GM18909 (cell line): ENCODE measurements at regions not wholly inside any gene's neighbourhood (a gene's known extent, or its start where the extent isn't known, plus 50 kb on each side); places are given as distances from the start of the nearest gene placed in this dataset.

ENCODE experiments used
- ATAC-seq: cut with Tn5 transposase; IDR thresholded peaks from one replicate; pipeline ENCODE4 v1.9.1; 2021; ENCODE audit warnings: mild to moderate bottlenecking; ENCODE audit not compliant: unreplicated experiment, poor library complexity

DNA sequence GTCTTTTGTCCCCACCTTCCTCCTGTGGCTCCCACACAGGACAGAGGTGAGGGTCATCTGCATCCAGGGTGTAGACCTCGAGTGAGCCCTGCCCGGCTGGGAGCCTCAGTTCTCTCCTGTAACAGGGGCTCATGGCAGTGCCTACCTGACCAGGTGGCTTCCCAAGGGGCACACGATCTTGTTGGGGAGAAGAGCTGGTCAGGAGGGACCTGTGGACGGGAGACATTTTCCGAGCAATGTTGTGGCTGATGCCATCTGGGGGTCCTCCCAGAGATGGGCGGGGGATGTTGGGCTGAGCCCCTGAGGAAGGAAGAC, 51.9 kb downstream of the CEBPB start:
- ATAC-seq, result no peak

DNA sequence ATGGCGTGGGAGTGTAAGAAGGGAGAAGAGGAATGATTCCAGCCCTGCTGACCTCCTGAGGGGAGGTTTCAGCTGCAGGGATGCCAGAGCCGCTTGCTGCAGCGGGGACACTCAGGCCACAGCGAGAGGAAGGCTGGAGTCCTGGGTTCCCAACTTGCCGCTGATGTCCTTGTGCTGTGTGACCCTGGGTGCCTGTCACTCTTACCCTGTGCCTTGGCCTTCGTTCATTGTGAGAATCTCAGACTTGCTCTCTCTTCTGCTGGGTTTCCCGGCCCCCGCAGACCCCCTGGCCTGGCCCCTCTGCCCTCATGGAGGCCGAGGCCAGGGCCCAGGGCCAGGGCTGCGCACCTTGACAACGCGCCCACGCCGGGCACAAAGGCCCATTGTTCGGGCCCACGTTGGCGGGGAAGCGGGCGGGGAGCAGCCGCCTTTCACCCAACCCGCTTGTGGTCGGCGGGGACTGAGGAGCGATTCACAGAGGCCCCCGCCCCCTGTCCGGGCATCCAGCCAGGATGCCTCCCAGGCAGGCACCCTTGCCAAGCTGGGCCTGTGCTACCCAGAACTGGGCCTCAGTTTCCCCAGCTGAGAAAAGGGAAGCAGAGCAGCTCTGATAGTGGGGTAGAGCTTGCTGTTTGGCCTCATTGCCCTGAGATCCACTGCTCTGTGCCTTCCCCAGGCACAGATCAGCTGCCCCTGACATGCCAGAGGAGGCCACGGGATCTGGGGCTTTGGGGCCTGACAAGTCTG, 52.4 kb downstream of the CEBPB start:
- no peak for ATAC-seq

DNA sequence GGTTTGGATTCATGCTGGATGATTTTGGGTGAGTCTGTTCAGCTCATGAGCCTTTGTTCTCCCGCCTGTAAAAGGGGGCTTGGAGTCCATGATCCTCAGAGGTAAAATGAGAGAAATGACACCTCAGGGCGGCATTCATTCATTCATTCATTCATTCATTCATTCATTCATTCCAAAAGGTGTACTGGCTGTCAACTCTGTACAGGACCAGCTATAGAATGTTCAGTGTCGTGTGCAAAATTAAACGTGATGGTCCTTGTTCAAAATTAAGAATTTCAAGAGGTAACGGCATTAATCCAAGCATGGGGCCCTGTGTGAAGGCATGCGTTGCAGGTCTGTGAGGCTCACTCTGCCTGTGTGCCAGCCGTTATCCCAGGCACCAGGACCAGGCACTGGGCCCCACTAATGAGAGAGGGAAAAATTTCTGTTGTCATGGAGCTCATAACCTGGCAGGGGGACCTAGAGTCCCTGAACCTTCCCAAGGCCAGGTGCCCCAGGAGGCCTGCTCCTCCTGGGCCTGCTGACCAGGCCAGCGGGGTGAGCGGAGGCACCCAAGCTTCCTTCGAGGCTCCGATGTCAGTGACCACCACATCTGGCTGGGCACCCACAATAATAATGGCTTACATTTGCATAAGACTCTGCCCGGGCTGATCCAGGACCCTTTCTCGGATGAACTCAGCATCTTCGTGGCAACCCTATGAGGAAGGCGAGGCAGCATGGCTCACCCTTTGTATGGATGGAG, 53.2 kb downstream of the CEBPB start:
- ATAC-seq, result no peak

DNA sequence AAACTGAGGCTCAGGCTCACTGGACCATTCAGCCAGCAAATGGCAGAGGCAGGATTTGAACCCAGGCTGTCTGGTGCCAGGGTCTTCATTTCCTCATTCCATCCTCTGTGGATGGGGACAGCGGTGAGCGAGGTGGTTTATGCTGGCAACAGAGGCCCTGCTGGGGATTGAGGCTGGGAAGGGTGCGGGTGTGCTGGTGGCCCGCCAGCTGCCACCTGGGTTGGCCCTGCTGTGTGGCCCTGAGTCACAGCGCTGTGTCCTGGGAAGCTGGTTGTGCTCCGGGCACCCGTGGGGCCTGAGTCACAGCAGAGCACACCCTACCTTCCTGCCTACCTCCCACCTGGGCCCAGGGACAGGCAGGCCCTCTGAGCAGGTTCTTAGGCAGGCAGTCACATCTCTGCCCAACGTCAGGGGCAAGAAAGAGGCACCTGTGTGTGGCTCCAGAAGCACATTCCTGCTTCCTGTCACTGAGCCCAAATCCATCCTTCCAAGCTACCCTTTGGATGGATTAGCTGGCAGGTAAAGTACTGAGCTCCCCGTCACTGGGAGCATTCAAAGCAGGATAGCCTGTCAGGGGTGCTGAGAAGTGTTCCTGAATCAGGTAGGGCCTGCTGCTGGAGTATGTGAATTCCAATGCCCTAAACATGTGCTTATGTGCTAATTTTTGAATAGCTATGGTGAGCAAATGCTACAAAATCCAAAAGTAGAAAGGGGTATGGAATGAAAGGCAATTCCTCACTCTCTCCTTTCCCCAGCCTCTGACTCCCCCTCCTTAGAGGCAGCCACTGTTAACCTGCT, 53.9 kb downstream of the CEBPB start:
- ATAC-seq, result no peak

DNA sequence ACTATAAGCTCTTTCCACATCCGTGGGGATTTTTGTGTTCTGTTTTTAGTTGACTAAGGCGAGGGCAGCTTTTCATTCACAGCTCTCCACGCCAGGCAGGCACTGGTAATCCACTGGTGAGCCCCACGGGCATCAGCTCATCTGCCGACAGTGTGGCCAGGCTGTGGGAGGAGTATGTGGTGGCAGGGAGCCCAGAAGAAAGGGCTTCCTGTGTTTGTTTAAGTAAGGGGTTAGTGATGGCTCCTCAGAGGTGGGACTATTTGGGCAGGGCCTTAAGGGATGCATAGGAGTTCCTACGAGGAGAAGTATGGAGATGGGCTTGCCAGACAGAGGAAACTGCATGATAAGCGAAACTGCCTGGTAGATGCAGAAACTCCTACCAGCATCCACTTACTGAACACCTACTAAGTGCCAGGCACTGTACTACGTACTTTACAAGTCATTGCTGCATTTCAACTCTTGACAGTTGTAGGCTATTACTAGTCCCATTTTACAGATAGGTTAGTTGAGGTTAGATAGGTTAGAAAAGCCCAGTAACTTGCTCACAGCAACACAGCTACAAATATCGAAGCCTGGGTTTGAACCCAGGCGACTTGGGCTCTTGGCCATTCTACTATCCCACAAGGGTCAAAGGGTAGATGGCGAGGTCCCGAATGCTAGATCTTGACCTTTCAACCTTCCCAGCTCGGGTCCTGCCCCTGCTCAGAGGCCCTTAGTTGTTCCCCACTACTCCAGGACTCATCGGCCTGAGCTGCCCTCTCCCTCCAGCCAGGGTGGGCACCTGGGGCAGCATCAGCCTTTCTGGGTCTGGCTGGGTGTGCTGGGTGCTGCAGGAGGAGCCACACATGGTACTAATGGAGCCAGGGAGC, 55.1 kb downstream of the CEBPB start:
- ATAC-seq, result no peak

DNA sequence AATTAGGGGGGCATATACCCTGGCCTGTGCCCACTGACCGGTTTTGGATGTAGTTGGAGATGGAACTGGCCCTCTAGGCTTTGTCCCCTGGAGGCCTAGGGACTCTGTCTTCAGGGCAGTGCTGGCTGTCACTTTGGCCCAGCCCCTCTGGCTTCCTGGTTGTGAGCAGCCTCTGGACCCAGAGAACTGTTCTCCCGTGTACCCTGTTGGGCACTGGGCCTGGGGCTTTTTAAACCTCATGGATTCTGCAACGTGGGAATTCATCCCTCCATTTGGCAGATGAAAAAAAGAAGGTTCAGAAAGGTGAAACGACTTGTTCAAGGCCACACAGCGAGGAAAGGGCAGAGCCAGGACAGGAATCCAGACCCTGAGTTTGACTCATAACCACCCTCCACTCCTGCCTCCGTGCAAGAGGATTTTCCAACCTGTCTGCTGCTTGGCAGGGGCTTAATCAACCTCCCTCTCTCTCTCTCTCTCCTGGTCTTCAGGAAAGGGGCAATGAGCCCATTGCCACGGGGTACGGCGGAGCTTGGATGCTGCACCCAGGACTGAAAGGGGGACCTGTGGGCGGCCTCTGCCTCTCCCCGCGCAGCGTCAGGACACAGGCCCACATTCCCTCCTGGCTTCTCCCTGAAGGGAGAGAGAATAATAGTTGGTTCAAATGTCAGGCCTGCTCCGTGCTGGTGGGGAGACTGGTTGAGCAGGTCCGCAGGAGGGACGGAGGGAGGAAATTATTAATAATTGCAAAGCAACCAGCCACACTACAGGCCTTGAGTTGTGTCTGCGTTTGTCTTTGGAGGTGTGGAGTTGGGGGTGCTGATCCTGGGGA, 56.0 kb downstream of the CEBPB start:
- ATAC-seq, result no peak

DNA sequence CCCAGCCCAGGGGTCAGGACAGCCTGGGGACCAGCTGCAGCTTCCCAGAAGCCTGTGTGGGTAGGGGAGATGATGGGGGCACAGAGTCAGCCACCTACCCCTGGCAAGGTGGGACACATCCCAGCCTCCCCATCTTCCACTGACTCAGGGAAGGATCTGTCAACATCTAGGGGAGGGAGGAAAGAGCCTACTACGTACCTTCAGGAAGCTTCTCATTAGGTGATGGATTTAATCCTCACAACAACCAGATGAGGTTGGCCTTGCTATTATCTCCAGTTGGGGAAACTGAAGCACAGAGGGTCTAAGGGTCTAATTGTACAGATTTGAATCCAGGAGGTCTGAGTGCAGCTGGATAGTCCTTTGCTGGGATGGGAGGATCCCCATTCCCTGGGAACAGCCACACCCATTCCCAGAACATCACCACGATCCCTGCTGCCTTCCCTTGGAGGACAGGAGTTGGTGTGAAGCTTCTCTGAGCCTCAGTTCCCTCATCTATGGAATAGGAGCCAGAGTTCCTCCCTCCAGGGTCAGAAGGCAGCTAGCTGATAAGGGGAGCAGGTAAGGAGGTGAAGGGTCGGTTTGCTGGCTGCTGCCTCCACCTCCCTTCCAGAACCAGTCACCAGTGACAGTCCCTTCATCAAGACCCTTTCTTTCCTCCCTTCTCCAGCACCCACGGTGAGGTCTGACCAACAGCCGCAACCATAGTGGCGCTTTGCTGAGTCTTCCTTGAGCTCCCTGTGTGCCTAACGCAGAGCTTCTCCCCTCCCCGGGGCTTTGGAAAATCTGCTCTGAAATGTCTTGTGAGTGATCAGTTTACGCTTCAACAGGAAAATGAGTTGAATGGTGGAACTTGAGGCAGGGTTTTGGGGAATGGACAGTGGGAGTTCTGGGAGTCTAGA, 56.8 kb downstream of the CEBPB start:
- no peak for ATAC-seq

DNA sequence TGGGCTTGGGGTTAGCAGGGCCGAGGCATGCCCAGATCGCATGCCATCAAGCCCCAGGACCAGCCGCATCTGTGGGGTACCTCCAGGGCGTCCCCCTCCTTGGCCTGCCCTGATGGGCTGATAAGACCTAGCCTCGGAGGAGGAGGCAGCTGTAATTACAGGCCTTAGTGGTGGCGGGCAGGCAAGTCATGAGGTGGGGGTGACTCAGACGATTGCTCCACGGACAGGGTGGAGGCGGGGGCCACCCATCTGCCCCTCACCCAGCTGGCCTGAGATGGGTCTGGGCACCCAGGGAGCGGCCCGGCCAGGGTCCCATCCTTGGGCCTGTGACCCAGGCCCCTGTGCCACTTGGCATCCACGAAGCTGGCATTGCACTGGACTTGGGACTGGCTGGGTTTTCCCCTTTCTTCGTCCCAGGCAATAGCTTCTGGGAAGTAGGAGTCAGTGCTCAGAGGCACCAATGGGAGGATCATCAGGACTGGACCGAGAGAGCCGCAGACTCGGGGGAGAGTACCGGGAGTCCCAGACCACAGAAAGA, 57.5 kb downstream of the CEBPB start:
- ATAC-seq, result no peak

DNA sequence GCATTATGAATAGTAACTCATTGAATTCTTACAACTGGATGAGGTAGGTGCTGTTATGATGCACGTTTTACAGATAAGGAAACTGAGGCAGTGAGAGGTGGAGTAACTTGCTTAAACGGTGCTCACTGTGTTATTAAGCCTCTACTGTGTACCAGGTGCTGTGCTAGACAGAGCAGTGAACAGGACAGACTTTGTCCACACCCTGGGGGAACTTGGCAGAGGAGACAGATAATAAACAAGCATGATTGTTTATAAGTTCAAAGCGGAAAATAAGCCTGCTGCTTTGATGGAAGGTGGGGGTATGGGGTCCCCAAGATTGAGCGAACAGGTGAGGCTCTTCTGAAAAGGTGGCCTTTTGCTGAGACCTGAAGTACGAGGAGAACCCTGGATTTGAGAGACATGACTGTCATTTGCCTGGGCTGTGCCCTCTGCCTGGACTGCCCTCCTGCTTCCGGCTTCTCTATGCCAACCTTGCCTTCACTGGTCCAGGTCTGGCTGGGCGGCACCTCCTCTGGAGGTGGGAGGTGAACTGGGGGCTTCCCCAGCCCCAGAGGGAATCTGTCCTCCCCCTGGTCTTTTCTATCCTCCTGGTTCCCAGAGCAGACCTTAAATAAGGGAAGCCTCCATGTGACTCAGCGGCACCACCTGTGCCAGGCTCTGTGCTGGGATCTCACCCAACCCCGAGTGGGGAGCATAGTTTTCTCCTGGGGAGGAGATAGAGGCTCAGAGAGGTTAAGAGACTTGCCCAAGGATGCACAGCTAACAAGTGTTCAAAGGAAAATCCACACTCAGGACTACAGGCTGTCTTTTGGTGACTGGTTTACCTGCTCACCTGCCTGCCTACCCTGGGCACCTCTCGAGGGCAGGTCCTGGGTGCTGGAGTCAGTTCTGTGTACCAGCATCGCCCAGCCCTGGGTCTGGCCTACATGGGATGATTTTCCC, 59.1 kb downstream of the CEBPB start:
- ATAC-seq, result no peak

DNA sequence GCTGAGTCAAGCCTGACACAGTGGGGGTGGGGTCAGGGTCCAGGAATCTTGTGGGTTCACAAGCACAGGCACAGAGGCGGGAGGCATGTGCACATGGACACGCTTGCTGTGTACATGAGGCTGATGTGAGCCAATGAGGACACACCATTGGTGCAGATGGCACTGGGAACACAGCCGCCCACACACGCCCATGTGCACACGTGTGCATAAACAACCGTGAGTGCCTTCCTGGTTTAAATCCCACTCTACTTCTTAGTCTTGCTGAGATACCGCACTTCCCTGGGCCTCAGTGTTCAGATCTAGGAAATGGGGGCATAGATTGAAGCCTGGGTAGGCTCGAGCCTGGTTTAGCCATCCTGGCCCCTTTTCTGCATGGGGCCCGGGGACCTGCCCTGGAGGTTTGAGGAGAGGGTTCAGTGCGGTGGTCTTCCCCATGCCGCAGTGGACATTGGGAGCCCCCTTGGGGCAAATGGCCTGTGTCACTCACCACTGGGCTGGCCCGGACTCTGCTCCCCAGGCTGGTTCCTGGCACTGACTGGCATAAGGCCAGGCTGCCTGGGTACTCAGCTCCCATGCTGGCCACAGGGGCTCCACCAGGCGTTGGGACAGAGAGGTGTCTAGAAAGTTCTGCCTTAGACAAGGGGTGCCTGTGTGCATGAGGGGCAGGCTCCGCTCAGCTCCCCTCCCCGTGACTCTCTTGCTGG, 60.2 kb downstream of the CEBPB start:
- no peak for ATAC-seq

DNA sequence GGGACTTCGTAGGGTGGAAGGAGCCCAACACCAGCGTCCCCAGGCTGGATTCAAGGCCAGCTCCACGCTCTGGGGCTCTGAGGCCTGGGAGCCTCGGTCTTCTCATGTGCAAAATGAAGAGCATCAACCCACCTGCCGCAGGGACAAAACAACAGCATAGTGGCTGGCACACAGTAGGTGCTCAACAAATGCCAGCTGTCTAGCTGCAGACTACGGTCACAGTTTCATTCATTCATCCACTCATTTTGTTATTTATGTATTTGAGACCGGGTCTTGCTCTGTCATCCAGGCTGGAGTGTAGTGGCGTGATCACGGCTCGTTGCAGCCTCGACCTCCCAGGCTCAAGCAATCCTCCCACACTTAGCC, 60.7 kb downstream of the CEBPB start:
- ATAC-seq, result no peak

DNA sequence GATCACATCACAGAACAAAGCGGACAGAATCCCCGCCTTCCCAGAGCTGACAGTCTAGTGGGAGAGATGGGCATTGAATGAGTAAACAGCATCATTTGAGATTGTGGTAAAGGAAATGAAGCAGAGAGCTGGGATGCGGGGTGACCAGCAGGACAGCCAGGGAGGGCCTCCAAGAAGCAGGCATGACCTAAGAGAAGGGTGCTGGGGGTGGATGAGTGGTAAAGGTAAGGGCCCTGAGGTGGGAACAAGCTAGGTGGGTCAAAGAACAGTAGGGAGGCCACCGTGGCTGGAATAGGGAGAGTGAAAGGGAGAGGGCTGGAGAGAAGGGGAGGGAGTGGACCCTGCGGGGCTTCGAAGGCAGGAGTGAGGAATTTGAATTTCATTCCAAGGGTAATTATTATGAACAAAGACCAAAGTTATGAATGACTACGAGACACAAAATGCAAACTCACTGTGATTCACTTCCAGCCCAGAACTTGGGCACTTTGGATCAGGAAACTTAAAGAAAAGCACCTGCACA, 61.4 kb downstream of the CEBPB start:
- no peak for ATAC-seq

DNA sequence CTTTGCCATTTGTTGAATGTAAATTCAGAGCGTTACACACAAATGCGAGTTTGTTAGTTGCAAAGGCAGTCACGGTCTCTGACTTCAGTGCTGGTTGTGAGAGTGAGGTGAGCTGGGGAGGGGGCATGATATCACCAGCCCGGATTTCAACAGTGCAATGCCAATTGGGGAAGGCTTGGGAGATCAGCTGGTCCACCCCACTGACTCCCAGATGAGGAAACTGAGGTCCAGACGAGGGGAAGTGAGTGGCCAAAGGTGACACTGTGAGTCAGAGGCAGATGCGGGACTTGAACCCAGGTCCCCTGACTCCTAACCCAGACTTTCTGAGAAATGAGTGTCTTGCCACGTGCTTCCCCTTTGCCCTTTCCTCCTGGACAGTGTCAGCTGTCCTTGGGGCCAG, 62.1 kb downstream of the CEBPB start:
- no peak for ATAC-seq

DNA sequence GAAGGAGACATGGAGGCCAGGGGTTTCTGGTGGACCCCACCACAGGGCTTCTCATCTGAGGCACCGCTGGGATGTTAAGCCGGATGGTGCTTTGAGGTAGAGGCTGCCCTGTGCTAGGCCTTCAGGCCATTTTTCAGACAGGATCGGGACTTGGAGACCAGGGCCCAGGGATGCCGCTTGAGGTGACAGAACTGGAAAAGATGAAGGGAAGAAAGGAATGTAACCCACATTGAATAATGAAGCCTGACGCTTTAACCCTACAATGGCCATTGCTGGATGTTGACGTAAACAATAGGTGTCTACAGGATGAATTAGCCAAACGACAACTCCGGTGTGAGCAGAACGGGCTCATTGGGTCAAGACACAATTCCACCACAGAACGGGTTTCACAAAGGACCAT, 62.5 kb downstream of the CEBPB start:
- ATAC-seq, result no peak

DNA sequence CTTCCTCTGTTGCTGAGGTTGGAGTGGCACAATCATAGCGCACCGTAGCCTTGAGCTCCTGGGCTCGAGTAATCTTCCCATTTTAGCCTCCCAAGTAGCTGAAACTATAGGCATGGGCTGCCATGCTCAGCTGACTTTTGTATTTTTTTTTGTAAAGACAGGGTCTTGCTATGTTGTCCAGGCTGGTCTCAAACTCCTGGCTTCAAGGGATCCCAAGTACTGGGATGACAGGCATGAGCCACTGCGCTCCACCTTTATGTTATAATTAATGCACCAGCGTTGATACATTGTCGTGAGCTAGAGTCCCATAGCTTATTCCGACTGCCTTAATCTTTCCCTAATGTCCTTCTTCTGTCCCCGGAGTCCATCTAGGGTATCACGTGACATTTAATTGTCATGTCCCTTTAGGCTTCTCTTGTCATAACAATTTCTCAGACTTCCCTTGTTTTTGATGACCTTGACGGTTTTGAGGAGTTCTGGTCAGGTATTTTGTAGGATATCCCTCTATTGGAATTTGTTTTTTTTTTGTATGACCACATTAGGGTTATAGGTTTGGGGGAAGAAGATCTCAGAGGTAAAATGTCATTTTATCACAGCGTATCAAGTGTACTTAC, 63.9 kb downstream of the CEBPB start:
- no peak for ATAC-seq

DNA sequence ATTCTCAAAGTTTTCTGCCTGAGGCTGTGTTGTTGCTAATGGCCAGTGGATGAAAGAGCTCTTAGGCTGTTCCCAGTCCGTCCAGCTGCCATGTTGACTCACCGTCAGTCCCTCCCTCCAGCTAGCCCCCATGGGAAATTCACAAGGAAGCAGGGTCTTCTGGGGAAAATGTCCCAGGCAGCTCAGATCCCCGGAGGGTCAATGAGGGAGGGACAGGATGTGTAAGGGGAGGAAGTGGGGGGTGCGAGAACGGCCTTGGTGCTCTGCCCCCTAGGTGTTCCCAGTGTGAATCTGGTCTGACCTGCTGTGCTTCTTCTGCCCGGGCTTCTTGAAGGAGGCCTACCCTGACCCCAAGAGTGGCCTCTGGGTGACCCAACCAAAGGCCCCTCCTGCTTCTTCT, 65.9 kb downstream of the CEBPB start:
- no peak for ATAC-seq
